ENCODE measurements at regions not wholly inside any gene's neighbourhood (a gene's known extent, or its start where the extent isn't known, plus 50 kb on each side); places are given as distances from the start of the nearest gene placed in this dataset.
"Not testable (repeated sequence)": the region's sequence is repeated elsewhere in the genome, so short reads cannot be mapped to it uniquely, and the experiment has no call there.

GRCh38 chr3:177713928-177714900, 516.9 kb upstream of the TBL1XR1 start:
- H3K27ac Mint-ChIP-seq: no peak overlapping the region

DNA sequence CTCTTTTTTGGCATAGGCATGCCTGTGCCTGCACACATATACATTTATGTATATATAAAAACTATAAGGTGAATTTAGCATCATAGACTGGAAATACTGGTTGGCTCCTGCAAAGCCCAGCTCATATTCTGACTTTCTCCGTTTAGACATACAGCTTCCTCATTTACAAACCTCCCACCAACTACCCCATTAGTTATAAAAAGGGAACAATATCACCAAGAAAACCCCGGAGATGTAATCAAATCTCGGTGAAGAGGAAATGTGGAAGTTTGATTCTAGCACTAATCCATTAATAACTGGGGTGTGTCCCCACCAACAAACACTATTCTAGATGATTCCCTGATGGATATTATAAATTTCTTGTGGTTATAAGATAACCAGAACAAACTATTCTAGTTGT, 517.7 kb upstream of the TBL1XR1 start:
- ATAC-seq (ENCODE audit: low read depth in 2 of 2) (peak; percentile 49 to 78), DNase-seq (peak; percentile 4)
- Mint-ChIP-seq H3K27me3 (no peaks in the 10 kb centered on the region), H3K27ac (no peak overlapping the region), H3K4me1 (peaks cover 0 to 2% (median 0%) of the 10 kb centered on the region in 3 donors), H3K4me3 (no peak overlapping the region), H3K36me3 (no peaks in the 10 kb centered on the region), H3K9me3 (peaks cover 0 to 4% (median 0%) of the 10 kb centered on the region in 7 donors)

More at GRCh38 chr3:177713928-177714900, 516.9 kb upstream of the TBL1XR1 start:
- ATAC-seq (ENCODE audit: low read depth in 2 of 2): no peak
- peaks cover 0 to 1% (median 0%) of the 10 kb centered on the region in 7 donors for H3K9me3 Mint-ChIP-seq
- H3K27me3 Mint-ChIP-seq: no peaks in the 10 kb centered on the region
- DNase-seq: no peak
- peaks cover 0 to 2% (median 0%) of the 10 kb centered on the region in 3 donors for H3K4me1 Mint-ChIP-seq
- no peaks in the 10 kb centered on the region for H3K36me3 Mint-ChIP-seq
- no peak overlapping the region for H3K4me3 Mint-ChIP-seq

DNA sequence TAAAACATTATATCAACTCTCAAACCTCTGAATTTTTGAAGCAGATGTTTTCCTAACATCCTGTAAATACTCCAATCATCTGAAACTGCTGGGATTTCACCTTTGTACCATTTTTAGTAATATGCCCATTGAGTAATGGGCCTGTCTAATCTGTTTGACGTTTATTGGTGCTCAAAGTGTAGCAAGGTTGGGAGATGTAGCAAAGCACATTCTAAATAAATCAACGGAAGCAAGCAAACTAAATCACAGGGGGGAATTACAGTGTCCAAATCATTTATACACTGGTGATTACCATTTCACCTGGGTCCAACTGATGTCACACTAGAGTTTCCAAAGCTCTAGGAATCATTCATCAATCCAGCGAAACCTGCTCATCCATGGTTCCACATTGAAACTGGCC, 518.7 kb upstream of the TBL1XR1 start:
- H3K4me3 Mint-ChIP-seq: no peak overlapping the region
- no peaks in the 10 kb centered on the region for H3K36me3 Mint-ChIP-seq
- no peak overlapping the region for H3K27ac Mint-ChIP-seq
- DNase-seq: no peak
- H3K4me1 Mint-ChIP-seq: peaks cover 0 to 2% (median 0%) of the 10 kb centered on the region in 3 donors
- ATAC-seq (ENCODE audit: low read depth in 2 of 2): no peak
- peaks cover 0 to 4% (median 1%) of the 10 kb centered on the region in 7 donors for H3K9me3 Mint-ChIP-seq
- H3K27me3 Mint-ChIP-seq: no peaks in the 10 kb centered on the region

- H3K4me3 Mint-ChIP-seq; H3K4me1 Mint-ChIP-seq; ATAC-seq (ENCODE audit: low read depth in 2 of 2); H3K27ac Mint-ChIP-seq; H3K36me3 Mint-ChIP-seq; H3K9me3 Mint-ChIP-seq; DNase-seq; H3K27me3 Mint-ChIP-seq: not testable (repeated sequence)
Measured at GRCh38 chr3:177720927-177721326, 523.6 kb upstream of the TBL1XR1 start.

DNA sequence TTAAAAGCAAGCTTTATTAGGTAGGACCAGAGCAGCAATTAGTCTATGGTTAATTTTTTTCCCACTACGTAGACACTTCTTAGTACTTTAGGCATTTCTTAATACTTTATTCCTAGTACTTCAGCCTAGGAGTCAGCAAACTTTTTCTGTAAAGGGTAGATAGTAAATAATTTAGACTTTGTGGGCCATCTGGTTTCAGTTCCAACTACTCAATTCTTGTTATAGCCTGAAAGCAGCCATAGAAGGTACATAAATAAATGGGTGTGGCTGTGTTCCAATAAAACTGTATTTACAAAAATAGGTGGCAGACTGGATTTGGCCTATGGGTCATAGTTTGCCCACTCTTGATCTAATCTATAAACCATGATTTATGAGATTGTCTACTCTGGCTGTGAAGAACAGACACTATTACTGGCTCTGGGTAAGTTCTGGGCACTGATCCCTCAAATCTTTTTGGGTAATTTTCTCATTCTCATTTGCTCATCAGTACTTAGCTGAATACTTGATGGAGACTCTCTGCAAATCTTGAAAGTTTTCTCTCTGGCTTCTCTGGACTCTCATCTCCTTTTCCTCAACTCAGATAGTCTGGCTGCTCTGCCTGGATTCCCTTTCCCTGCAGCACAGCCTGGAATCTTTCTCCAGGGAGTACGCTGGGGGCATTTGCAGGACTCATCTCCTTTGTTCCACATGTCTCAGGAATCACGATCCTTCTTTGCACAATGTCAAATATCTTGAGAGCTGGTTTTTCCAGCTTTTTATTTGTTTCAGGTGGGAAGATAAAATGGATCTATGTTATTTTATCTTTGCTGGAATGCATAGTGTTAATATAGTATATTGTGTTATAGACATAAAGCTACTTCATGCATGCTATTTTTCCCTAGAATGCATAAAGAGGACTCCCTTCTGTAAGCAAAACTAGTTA, 524.8 kb upstream of the TBL1XR1 start:
- H3K4me1 Mint-ChIP-seq: peaks cover 0 to 14% (median 6%) of the 10 kb centered on the region in 3 donors
- no peak overlapping the region for H3K27ac Mint-ChIP-seq
- no peak for DNase-seq
- H3K27me3 Mint-ChIP-seq: no peaks in the 10 kb centered on the region
- no peak for ATAC-seq (ENCODE audit: low read depth in 2 of 2)
- peak overlapping the region in 1 of 8 donors; percentile 0 for H3K4me3 Mint-ChIP-seq
- H3K9me3 Mint-ChIP-seq: peaks cover 0 to 9% (median 3%) of the 10 kb centered on the region in 7 donors
- no peaks in the 10 kb centered on the region for H3K36me3 Mint-ChIP-seq

DNA sequence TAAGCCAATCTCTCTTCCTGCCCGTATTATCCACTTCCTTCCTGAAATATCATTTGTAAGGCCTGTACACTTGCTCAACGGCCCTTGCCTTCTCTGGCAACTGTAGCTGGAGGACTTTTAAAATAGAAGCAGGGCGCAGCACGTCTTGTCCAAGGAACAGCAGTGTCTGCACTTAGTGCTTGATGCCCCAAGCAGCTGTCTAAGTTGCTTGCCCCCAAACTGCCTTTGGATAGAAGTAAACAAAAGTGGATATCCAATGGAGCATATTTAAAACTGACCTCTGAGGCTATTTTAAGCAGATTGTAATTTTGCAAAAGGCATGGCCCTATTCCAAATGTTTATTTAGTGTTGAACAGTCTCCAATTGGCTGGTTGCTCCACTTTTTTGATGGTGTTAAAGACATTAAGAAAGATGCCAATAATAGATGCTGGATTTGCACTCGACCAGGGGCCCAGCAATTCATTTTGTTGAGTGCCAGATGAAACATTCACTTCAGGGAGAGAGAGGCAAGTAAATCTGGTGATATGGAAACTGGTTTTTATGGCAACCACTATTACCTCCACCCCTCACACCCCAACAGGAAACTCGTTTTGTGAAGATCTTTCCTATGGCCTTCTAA, 526.8 kb upstream of the TBL1XR1 start:
- Mint-ChIP-seq H3K9me3 (peaks cover 1 to 9% (median 5%) of the 10 kb centered on the region in 7 donors), H3K4me1 (peaks cover 6 to 23% (median 8%) of the 10 kb centered on the region in 3 donors), H3K36me3 (peaks cover 0 to 7% of the 10 kb centered on the region in 2 donors), H3K4me3 (no peak overlapping the region), H3K27ac (peak overlapping the region in 2 of 6 donors; percentile 4 to 49), H3K27me3 (no peaks in the 10 kb centered on the region)
- no peak for ATAC-seq (ENCODE audit: low read depth in 2 of 2)
- DNase-seq: no peak

DNA sequence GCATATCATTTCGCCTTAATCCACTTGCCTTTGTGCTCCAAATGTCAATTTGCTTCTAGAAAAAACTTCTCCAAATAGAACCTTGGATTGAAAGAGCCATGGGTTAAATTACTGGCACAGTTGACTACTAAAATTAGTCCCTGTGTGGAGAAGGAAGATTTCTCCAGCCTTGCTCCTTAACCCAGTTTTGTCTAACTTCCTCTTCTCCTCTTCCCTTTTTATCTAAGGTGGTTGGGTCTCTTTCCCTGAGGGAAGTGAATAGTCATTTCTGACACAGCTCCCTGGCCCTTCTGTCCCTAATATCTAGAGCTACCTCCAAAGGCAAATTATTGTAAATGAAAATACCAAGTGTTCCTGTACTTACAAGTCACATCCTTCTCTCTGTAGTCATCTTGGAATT, 527.9 kb upstream of the TBL1XR1 start:
- Mint-ChIP-seq H3K4me3 (no peak overlapping the region), H3K36me3 (peaks cover 0 to 7% of the 10 kb centered on the region in 2 donors), H3K9me3 (peaks cover 0 to 9% (median 5%) of the 10 kb centered on the region in 7 donors), H3K27me3 (no peaks in the 10 kb centered on the region), H3K27ac (no peak overlapping the region), H3K4me1 (peaks cover 6 to 23% (median 8%) of the 10 kb centered on the region in 3 donors)
- DNase-seq: no peak
- no peak for ATAC-seq (ENCODE audit: low read depth in 2 of 2)

- H3K36me3 Mint-ChIP-seq: peaks cover 0 to 7% of the 10 kb centered on the region in 2 donors
Measured at GRCh38 chr3:177726807-177727206, 529.5 kb upstream of the TBL1XR1 start.

GRCh38 chr3:177729956-177730681, 532.8 kb upstream of the TBL1XR1 start:
- peaks cover 0 to 5% (median 2%) of the 10 kb centered on the region in 7 donors for H3K9me3 Mint-ChIP-seq
- H3K27ac Mint-ChIP-seq: peak overlapping the region in 1 of 6 donors; percentile 23
- peaks cover 0 to 7% of the 10 kb centered on the region in 2 donors for H3K36me3 Mint-ChIP-seq
- no peak for ATAC-seq (ENCODE audit: low read depth in 2 of 2)
- H3K4me1 Mint-ChIP-seq: peaks cover 0 to 16% (median 8%) of the 10 kb centered on the region in 3 donors
- no peaks in the 10 kb centered on the region for H3K27me3 Mint-ChIP-seq
- DNase-seq: no peak
- H3K4me3 Mint-ChIP-seq: no peak overlapping the region

More at GRCh38 chr3:177726807-177727206, 529.5 kb upstream of the TBL1XR1 start:
- DNase-seq (no peak), ATAC-seq (ENCODE audit: low read depth in 2 of 2) (no peak)
- Mint-ChIP-seq H3K27me3 (no peaks in the 10 kb centered on the region), H3K9me3 (peaks cover 0 to 5% (median 3%) of the 10 kb centered on the region in 7 donors), H3K27ac (peak overlapping the region in 1 of 6 donors; percentile 4), H3K4me1 (peaks cover 6 to 23% (median 8%) of the 10 kb centered on the region in 3 donors), H3K4me3 (no peak overlapping the region)

- Mint-ChIP-seq H3K4me3 (no peak overlapping the region), H3K27ac (no peak overlapping the region), H3K36me3 (peaks cover 0 to 7% of the 10 kb centered on the region in 2 donors), H3K4me1 (peaks cover 0 to 16% (median 8%) of the 10 kb centered on the region in 3 donors), H3K9me3 (peaks cover 0 to 5% (median 2%) of the 10 kb centered on the region in 7 donors), H3K27me3 (no peaks in the 10 kb centered on the region)
- DNase-seq: no peak
- ATAC-seq (ENCODE audit: low read depth in 2 of 2): no peak
Measured at GRCh38 chr3:177730814-177731213, 533.5 kb upstream of the TBL1XR1 start.

DNA sequence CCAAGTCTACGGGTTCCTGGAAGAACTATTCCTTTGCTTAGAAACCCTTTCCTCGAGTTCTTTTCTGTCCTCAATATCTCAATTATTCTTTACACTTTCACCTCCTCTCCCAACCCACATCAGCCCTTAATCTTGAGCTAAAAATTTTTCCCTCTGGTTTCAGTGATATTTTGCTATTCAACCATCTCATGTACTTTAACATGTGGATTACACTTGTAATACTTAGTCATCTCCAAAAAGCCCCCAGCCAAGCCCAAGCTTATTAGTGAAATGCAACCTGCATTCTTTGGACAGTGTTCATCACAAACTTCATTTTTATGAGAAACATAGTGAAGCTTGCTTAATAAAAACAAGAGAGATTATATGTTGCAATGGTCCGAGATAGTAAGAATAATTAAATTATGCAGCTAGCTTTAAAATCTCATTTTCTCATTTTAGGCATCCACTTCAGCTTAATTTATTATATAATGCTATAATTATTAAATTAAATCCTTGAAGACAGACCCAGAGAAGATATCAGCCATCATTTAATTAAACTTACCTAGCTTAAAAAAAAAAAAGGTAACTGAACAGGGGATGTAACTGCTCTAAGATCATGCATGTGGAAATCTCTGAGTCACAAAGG, 534.5 kb upstream of the TBL1XR1 start:
- Mint-ChIP-seq H3K4me3 (no peak overlapping the region), H3K27me3 (no peaks in the 10 kb centered on the region), H3K27ac (no peak overlapping the region), H3K4me1 (peaks cover 0 to 11% (median 8%) of the 10 kb centered on the region in 3 donors), H3K36me3 (peaks cover 0 to 7% of the 10 kb centered on the region in 2 donors), H3K9me3 (peaks cover 0 to 5% (median 1%) of the 10 kb centered on the region in 7 donors)
- no peak for DNase-seq
- no peak for ATAC-seq (ENCODE audit: low read depth in 2 of 2)

- ATAC-seq (ENCODE audit: low read depth in 2 of 2) (no peak), DNase-seq (no peak)
- Mint-ChIP-seq H3K9me3 (peaks cover 0 to 5% (median 0%) of the 10 kb centered on the region in 7 donors), H3K4me3 (no peak overlapping the region), H3K36me3 (peaks cover 0 to 4% of the 10 kb centered on the region in 2 donors), H3K4me1 (peaks cover 0 to 8% (median 6%) of the 10 kb centered on the region in 3 donors), H3K27ac (no peak overlapping the region), H3K27me3 (no peaks in the 10 kb centered on the region)
Measured at GRCh38 chr3:177733233-177733632, 536.0 kb upstream of the TBL1XR1 start.

Data from naive B cell (primary cell).